DLD1 (cell line): ENCODE measurements at regions not wholly inside any gene's neighbourhood (a gene's known extent, or its start where the extent isn't known, plus 50 kb on each side); places are given as distances from the start of the nearest gene placed in this dataset.

Experiments used
- in situ Hi-C: cut with HindIII; loops from 2 replicates; pipeline ENCODE4 v1.10.0; 2017; ENCODE audit warnings: low sequenced_read_pairs

DNA sequence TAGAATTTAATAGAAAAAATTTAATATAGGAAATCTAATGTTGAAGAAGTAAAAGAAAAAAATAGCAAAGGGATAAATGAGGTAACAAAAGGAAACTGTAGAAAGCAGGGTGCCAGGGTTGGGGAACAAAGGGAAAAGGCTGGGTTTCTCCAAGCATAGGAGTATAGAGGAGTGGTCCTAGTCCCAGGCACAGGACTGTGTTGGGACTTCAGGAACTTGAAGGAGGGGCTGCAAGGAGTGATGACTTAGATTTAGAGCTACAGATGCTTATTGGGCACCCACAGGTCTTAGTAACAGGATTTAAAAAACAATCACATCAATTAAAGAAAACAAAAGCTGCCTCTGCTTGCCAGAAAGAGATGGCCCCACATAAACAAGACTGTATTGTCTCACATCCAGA is 396.5 kb upstream of the TNC start:
- in situ Hi-C loops, result no loop called here

DNA sequence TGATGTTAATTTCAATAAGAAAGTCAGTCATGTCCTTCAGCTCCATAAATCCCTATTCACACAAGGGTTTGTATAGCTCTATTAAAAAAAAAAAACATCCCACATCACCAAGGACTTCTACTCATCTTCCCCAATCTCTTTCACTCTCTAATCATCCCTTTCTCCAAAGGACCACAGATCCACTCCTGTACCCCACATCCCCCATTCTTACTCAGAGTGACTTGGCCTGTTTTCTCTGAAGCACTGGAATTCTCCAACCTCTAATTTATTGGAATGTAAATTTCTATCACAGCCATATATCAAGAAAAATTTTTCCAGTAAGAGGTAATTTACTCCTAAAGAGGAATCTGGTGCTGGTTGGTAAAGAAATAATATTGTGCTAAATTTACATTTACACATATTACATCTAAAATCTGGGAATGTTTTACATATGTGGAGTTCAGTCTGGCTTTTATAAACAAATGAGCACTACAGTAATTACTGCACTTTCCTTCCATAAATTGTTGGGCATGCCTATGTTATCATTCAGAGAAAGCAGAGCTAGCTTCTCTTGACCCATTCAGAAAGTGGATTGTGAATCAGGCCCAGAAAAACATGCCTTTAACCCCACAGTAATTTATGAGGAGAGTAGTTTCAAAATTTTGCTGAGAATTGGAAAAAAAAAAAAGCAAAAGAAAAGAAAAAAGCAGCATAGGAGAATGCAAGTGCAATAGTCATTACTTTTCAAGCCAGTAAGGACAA is 399.5 kb upstream of the TNC start:
- in situ Hi-C loops, result no loop called here

DNA sequence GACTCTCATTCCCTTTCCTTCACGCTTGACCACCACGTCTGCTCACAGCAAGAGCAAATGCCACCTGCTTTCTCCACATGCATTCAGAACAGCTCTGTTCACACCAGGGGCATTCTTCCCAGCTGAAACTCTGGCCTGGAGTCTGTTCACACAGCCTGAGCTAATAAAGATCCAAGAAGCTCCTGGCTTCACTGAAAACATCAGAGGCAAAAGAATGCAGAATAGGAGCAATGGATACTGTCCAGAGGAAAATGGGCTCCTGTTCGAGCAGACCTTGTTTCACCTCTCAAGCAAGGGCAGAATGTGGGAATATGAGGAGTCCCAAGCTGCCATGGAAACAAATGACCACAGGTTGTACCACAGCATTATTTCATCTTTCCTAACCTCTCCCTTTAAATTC is 402.7 kb upstream of the TNC start:
- in situ Hi-C loops, result no loop called here

DNA sequence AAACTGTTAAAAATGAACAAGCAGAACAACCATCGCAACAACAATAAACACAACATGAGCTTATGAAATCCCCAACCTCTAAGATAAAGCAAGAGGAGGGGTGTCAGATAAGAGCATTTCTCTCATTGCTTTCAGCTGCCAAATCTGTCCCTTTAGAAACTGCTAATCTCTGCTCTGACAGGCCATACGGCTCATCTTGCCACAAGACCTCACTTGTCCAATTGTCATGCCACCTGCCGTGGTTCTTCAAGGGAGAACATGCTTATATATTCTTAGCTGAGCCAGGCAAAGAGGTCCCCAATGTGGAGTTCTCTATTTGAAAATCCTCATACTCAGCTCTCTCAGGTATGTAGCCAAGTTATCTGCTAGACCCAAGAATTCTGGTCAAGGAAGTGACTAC is 405.0 kb upstream of the TNC start:
- in situ Hi-C loops, result no loop called here

DNA sequence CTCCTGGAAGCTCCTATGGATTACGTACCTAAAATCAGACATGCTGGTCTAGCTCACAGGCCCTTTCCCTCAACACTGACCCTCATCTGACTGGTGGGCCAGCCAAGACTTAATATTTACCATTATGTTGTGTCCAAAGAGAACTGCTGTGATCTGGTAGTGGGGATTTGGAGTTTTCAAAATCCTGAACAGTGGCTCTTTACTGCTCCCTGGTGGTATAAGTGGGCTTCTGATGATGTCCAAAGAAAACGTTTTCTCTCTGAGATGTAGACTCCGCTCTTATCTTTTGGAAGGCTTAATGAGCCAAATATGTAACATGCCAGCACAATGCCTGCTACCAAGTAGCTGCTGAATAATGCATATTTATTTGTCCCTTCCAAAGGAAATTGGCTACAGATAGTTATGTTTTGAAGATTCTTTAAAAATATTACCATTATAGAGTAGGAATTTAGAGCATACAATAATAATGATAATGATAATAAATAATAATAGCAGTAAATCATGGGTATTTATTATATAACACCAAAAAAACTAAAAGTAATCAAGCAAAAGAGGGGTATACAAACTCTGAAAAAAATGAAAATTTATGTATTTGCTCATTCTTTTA is 406.6 kb upstream of the TNC start:
- in situ Hi-C loops, result no loop called here

DNA sequence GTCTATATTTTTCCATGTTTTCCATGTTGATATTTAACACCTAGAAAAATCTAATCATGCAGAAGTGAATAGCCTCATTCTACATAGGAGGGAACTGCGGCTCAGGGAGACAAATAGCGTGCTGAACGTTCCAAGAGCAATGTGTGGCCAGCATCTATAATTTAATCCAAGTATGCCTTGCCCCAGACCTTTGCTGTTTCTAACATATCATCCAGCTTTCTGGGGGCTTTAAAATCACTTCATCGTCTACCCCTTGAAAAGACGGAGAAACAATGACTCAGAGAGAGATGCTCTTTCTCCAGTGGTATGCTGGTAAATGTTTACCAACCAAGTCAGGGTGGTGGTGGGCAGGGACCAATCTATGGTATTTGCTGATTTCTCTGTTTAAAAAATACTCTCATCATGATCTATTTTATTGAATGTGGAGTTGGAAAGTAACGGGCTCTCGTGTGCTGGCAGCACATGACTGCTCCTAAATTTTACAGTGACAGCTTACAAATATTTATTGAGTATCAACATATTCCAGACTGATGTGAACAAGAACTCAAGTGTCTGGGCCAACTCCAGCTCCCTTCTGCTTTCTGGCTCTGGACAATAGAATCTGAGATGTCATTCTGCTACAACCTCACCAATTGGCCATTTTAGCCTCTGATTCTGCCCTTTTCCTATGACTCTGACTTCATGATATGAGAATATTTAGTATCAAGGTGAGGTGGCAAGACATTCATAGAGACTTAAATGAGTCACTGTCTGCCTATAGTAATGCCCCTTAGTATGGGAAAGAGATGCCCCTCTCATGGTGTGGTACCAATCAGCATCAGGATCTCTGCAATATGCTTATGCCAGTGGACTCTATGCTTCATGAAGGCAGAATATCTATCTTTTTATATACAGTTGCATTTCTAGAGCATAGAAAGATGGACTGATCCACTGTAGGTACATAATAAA is 407.4 kb upstream of the TNC start:
- in situ Hi-C loops, result no loop called here

DNA sequence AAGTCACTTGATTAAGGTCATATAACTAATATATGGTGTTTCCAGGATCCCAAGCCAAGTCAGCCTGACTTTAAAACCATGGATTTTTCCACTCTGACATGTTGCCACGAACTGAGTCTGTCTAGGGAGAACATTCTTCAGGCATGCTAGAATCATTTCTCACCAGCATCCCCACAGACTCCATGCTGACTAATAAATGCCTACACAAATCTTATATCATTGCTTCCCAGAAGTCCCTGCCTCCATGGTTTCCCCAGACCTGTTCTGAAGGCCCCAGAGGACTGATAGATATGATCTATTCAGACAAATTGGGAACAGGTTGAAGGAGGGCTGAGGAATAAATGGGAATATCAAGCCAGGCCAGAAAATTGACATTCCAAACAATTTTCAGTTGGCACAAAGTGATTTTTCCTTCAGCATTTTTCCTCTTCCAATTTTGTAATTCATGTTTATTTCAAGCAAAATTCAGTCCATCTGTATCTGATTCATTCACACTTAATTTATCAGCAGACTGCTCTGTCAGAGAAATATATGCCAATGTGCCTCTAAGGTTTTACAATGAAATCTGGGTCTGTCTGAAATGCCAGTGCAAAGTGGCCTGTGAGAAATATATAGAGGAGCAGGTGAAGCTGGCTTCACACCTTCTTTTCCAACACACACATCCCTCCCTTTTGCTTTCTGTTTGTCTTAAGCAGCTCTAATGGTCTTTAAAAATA is 413.6 kb upstream of the TNC start:
- in situ Hi-C loops, result no loop called here

DNA sequence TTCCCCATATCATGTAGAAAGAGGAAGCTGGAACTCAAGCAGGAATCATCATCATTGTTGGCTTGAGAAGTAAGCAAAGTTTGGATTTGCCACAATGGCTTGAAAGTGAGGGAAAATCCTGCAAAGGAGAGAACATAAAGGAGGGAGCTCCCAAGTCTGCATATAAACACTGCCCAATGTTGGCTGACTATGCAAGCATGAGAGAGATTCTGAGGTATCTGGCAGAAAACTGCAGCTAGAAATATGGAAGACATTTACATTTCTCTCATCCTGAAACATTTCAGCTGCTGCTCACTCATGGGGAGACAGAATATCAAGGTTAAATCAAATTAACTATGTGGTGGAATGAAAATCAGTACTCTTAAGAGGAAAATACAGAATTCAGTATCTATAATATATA is 415.6 kb upstream of the TNC start:
- in situ Hi-C loops, result no loop called here

DNA sequence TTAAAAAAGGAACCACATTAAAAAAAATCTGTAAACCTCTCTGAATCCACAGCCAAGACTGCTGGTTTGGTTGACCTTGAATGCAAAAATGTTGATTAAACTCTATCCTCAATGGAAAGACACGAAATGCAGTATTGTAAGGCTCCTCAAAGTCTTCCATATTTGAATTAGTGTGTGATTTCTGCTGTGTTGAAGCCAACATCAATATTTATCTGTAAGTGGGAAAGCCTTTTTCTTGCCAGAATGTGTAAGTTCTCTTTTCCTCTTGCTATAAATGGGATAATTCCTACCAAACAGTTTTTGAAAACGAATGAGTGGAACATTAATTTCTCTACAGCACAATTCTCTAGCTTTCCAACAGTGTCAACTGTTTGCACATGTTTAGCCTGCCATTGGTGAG is 422.1 kb upstream of the TNC start:
- in situ Hi-C loops, result no loop called here

DNA sequence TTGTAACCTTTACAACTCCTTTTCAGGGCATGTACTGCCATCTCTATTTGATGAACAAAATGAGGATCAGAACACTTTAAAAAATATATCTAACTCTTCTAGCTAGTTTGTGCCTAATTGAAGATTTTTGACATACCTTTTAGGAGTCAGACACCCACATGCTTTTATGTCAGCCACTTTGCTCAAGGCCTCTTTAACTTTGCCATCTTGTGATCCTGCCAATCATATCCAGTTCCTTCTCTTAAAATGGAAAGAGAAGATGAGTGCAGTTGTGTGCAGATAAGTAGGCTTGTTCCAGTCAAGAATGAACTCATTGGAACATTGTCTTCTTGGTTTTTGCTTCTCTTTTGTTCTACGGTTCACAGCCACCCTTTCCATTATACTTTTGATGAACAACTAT is 425.6 kb upstream of the TNC start:
- in situ Hi-C loops, result no loop called here

DNA sequence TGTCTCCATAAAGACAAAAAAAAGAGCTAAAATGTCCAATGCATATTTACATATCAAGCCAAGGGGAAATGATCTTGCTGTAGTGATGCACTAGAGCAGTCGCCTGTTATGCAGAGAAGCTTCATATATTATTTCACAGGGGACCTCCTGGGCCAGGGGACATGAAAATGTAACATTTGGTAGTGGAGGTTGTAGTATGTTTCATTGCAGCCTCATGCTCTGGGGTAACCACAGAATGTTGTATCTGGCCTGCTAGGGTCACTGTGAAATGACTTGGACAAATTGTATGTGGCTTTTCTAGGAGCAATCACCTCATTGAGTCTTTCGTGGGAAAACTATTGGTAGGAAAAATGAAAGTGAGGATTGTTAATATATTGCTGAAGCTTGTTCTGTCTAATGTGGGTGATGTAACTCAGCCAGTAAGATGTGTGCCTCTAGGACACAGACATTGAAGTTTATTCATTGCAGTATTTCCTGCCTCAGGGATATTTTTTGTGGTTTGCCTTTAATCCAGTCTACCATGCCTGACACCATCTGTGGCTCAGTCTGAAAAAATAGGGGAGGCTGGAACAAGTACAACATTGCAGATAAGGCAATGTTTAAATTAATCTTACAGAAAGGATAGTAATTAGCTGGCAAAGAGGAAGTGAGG is 430.8 kb upstream of the TNC start:
- in situ Hi-C loops, result no loop called here

DNA sequence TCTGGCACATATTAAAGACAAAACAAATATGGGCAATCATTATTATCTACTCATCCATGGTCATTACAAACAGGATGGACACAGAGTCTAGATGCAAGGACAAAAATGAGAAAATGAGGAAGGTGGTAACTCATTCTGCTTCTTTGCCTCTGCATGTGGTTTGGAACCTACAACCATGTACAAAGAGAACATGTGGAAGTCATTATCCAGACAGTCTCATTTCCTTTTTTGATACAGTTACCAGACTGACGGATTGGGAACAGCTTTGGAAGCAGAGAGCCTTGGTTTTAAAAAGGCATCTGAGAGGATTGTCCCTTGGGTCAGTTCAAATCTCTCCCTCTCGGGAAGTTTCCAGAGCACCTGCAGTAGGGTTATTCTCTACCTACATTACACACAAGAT is 433.4 kb upstream of the TNC start:
- in situ Hi-C loops, result no loop called here

DNA sequence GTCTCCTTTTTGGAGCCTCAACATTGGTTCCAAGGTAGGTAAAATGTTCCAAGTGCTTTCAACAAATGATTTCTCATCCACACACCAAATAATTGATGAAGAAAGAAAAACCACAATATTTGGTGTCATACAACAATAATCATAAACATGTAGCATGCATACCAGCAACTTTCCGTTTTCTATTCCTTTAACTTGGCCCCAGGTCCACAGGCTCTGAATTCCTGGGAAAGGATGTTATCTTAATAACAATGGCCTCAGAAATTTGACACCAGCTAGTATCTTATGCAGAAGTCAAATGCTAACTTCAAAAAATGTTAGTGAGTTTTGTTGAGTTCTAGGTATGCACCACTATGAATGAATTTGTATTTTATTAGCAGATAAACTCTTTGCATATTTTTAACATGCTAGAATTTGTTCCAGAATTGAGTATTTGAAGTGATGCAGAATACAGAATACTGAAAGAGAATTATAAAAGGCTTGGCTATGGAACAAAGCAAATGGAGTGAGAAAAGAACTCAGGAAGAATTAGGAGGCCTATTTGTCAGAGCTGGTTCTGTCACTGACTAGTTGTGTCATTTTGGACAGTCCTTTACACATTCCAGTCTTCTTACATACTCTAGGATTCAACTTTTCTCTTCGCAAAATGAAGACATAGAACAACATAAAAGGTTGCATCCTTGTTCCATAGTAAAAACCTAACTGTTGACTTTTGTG is 435.3 kb upstream of the TNC start:
- in situ Hi-C loops, result no loop called here

DNA sequence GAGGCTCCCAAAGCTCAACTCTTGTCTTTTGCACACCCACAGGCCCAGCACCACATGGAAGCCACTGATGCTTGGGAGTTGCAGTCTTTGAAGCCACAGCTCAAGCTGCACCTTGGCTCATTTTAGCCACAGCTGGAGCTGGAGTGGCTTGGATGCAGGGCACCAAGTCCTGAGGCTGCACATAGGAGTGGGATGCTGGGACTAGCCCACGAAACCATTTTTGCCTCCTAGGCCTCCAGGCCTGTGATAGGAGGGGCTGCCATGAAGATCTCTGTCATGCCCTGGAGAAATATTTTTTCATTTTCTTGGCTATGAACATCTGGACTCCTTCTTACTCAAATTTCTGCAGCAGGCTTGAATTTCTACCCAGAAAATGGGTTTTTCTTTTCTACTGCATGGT is 438.5 kb upstream of the TNC start:
- in situ Hi-C loops, result no loop called here

DNA sequence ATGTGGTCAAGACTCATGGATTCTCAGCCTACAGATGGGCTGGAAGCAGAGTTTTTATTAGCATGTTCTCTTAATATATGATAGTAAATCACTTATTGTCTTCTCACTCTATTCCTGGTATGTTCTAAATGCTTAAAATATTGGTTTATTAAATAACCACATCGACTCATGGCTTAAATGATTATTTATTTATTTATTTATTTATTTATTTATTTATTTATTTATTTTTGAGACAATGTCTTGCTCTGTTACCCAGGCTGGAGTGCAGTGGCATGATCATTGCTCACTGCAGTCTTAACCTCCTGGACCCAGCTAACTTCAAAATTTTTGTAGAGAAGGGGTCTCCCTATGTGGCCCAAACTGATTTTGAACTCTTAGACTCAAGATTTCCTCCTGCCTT is 457.2 kb upstream of the TNC start:
- in situ Hi-C loops, result loop anchor here (25.0 kb wide), 1 partner anchor 1087 kb away; no protein-coding TSS in a partner anchor

DNA sequence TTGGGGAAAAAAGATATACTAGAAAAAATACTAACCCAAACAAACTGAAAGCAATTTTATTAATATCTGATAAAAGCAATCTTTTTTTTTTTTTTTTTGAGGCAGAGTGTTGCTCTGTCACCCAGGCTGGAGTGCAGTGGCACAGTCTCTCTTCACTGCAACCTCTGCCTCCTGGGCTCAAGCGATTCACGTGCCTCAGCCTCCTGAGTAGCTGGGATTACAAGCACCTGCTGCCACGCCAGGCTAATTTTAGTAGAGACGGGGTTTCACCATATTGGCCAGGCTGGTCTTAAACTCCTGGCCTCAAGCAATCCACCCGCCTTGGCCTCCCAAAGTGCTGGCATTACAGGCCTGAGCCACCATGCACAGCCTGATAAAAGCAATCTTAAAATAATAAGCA is 467.5 kb upstream of the TNC start:
- in situ Hi-C loops, result loop anchor here (25.0 kb wide), 1 partner anchor 1077 kb away; no protein-coding TSS in a partner anchor

DNA sequence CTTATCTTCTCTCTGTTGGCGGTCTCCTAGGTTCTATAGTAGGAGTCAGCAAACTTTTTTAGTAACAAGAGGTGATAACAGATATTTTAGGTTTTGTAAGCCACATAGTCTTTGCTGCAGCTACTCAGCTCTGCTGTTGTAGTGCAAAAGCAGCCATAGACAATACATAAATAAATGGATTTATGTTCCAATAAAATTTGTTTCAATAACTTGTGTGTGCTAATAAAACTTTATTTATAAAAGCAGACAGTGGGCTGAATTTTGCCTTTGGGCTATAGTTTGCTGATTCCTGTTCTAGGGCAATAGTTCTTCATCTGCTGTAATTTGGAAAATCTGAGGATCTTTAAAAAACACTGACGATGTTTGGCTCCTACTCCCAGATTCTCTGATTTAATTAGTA is 469.4 kb upstream of the TNC start:
- in situ Hi-C loops, result loop anchor here (25.0 kb wide), 1 partner anchor 1075 kb away; no protein-coding TSS in a partner anchor

DNA sequence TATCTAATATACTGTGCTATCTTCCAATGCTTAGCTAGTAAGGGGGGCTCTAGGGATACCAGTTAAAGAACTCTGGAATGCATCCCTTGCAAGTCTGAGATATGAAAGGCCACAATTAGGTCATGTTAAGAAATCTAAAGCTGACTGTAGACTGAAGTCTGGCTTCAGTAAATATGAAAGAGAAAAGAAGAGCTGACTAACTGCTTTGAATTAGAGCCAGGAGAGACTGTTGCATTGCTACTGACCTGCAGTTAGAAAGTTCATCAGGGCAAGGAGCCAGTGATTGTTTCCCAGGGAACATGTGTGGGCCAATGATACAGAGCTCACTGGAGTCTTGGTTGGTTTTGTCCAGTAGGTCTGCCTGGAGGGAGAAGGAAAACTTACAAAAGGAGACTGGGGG is 472.1 kb upstream of the TNC start:
- in situ Hi-C loops, result loop anchor here (25.0 kb wide), 1 partner anchor 1072 kb away; no protein-coding TSS in a partner anchor

DNA sequence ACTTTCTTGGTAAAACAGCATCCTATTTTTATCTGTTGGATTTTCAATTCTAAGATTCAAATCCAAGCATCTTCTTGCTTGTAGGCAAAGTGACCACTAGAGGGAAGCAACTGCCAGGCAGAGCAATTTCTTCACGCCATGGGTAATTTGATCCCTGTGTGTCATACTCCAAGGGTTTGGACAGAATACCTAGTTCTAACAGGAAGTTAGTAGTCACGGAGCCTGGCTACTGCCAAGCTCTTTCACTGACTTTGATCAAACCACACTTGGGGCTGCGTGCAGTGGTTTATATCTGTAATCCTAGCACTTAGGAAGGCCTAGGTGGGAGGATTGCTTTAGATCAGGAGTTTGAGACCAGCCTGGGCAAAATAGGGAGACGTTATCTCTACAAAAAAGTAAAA is 473.6 kb upstream of the TNC start:
- in situ Hi-C loops, result loop anchor here (25.0 kb wide), 1 partner anchor 1071 kb away; no protein-coding TSS in a partner anchor
